ENCODE measurements at regions not wholly inside any gene's neighbourhood (a gene's known extent, or its start where the extent isn't known, plus 50 kb on each side); places are given as distances from the start of the nearest gene placed in this dataset.

DNA sequence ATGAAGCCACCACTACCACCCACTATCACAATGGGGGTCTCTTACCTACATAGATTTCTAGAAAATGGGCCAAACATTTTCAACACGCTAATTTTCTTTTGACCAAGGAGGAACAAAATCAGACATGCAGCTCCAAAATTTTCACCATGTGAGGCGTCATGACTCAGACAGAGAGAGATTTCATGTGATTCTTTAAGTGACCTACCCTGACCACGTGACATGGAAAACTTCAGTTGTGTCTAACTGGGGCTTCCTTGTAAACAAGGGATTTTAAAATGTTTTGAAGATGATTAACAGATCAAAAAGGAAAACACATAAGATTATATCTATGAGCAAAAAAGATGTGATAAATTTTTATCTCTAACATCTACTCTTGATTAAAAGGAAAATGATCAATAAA lies 199.2 kb downstream of the TBXT start:
- TF ChIP-seq POLR2A (IDR thresholded peaks at IDR 0.05) (no peak), POLR2AphosphoS5 (IDR thresholded peaks at IDR 0.05) (no peak), EP300 (IDR thresholded peaks at IDR 0.05) (no peak)
- TF ChIP-seq, protein P1, sequence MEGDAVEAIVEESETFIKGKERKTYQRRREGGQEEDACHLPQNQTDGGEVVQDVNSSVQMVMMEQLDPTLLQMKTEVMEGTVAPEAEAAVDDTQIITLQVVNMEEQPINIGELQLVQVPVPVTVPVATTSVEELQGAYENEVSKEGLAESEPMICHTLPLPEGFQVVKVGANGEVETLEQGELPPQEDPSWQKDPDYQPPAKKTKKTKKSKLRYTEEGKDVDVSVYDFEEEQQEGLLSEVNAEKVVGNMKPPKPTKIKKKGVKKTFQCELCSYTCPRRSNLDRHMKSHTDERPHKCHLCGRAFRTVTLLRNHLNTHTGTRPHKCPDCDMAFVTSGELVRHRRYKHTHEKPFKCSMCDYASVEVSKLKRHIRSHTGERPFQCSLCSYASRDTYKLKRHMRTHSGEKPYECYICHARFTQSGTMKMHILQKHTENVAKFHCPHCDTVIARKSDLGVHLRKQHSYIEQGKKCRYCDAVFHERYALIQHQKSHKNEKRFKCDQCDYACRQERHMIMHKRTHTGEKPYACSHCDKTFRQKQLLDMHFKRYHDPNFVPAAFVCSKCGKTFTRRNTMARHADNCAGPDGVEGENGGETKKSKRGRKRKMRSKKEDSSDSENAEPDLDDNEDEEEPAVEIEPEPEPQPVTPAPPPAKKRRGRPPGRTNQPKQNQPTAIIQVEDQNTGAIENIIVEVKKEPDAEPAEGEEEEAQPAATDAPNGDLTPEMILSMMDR (IDR thresholded peaks at IDR 0.05), result no peak
